IPS DF 4.7 (cell line): ENCODE measurements at regions not wholly inside any gene's neighbourhood (a gene's known extent, or its start where the extent isn't known, plus 50 kb on each side); places are given as distances from the start of the nearest gene placed in this dataset.

ENCODE experiments used
- DNase-seq: peaks from one replicate; pipeline ENCODE4 v3.0.0-alpha.2; 2013; ENCODE audit warnings: low spot score; ENCODE audit errors: extremely low read depth

DNA sequence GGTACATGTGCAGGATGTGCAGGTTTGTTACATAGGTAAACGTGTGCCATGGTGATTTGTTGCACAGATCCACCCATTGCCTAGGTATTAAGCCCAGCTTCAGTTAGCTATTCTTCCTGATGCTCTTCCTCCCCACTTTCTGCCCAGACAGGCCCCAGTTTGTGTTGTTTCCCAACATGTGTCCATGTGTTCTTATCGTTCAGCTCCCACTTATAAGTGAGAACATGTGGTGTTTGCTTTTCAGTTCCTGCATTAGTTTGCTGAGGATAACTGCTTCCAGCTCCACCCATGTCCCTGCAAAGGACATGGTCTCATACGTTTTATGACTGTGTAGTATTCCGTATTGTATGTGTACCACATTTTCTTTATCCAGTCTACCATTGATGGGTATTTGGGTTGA is 251.7 kb upstream of the NOVA1 start:
- no peak for DNase-seq

DNA sequence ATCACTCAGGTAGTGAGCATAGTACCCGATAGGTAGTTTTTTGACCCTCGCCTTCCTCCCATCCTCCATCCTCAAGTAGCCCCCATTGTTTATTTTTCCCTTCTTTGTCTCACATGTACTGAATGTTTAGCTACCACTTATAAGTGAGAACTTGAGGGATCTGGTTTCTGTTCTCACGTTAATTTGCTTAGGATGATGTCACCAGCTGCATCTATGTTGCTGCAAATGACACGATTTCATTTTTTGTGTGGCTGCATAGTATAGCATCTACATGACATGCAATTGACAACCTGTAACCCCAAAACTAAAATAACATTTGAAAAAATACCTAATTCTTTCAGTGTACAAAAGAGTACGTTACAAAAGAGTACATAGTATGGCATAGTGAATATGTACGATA is 254.0 kb upstream of the NOVA1 start:
- DNase-seq, result no peak

DNA sequence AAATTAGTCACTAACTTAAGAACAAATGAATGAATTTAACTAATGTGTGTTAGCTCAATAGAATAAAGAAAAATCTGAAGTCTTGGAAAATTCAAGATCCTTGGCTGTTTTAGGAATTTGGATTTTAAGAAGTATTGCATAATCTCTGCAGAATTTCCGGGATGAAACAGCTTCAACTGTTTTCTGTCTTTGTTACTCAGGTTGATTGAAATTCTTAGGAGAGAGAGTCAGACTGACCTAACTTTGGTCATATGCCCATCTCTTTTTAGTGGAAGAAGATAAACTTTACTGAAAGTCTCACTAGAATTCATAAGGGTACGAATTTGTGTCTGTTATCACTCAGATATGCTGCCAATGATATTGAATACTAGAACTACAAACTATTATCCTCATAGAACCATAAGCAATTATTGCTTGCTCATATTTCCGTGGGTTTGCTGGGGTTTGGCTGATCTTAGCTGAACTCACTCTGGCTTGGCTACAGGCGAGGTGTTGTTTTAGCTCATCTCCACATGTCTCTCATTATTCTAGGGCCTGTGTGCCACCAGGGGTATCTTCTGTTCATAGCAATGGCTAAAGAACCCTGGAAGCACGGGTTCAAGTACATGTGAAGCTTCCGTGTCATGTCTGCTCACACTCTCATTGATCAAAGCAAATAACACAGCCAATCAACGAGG is 257.4 kb upstream of the NOVA1 start:
- DNase-seq, result no peak

DNA sequence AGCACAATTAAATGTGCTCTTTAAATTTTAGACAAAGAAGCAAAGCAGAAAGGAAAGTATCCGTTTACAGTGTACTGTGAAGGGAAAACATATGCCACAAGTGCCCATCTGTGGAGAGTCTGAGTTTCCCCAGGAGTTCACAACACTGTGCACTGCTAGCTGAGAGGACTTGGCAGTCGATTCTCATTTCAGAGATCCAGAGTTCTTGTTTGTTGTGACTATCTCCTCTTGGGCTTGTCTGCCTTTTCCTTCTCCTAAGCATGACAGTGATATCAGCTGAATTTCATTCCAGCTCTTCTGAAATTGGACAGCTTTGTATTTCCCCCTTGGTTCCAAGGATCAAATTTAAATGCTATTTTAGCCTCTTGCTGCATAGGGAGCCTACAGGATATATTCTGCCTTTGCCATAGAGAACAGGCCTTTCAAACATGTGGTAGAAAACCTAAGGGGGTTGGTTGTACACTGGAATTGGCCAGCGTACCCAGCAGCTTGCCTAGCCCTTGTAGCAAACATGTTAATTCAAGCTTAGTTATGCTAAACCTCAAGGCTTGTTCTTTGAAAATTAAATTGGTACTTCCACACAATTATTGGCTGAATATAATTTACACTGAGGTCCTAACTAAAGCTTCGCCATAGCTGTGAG is 259.2 kb upstream of the NOVA1 start:
- DNase-seq, result no peak

DNA sequence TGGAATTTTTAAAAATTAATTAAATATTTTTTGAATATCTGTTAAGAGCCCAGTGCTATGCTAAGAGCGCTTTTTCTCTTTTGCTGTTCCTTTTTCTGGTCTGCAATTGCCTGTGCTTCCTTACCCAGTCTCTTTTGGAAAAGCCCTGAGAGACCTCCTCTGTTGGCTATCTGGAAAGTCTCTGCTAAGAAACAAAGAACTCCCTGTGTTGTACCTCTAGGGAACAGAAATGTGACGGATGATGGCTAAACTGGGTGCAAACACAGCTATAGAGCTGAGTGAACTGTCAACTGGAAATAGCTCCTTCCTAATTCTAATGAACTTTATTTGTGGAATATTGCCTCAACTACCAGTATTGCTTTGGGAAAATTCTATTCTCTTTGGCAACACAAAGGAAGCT is 261.6 kb upstream of the NOVA1 start:
- no peak for DNase-seq

DNA sequence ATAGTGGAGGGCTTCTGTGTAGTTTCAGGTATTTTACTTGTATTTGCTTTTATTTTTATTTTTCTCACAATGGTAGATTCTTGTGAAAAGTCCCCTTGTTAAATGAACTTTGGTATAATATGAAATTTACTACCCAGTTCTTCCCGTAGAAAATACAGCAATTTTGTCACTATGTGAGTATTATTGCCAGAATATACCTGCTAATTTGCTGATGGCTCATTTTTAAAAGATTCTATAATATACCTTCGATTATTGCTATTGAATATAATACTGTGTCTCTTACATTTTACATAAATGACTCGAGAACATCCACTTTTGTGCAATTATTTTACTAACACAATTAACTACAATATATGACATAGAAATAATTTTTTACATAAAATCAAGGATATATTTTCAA is 262.3 kb upstream of the NOVA1 start:
- DNase-seq, result no peak

DNA sequence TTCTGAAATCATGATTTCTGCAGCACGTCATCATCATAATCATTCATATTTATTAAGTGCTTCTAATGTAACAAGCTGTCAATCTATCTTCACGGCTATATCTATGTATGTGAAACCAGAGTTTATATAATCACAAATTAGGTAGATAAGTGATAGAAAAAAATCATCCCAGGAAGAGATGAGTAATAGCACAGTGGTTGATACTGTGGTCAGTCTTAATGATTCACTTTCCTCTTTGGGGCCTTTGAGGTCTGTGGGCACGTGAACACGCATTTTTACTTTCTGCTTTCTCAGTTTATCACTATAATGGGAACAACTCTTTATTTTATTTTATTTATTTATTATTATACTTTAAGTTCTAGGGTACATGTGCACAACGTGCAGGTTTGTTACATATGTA is 265.9 kb upstream of the NOVA1 start:
- DNase-seq, result no peak

DNA sequence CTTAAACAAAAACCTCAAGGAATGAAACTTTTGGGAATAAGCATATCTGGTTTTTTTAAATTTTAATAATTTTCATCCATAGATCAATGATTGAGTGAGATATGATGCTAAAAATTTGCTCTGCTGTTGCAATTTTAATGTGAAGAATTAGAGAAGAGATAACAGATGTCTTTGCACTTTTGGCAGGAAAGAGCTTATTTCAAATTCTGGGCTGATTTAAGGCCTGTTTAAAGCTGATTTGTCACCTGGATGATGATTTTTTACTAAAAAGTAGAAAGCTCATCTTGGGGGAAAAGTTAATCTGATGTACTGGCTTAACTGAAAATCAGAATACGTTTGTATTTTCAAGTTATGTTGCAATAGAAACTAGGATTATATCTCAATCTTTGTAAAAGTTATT is 268.9 kb upstream of the NOVA1 start:
- no peak for DNase-seq

DNA sequence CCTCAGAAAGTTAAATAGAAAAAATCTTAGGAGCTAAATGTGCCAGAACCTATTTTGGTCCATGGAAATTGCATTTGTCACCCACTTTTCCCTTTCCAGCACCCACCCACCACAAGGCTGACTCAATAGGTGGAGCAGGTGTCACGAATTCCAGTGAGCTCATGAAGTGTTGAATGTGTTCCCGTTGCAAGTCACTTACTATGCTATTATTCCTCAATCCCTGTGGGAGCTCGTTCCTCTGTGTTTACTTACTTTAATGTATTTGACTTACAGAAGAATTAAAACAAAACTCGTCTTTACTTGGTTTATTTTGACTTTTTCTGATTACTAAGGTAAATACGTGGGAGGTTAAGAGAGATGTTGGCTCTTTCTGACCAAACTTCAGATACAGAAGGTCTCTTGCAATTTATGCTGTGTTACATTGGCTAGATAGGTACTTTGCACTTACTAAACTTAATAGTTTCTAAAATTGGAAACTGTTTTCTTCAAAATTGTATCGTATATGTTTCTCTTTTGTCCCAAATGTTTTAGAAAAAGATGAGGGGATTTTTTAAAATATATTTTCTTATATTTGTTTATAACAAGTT is 269.4 kb upstream of the NOVA1 start:
- no peak for DNase-seq

DNA sequence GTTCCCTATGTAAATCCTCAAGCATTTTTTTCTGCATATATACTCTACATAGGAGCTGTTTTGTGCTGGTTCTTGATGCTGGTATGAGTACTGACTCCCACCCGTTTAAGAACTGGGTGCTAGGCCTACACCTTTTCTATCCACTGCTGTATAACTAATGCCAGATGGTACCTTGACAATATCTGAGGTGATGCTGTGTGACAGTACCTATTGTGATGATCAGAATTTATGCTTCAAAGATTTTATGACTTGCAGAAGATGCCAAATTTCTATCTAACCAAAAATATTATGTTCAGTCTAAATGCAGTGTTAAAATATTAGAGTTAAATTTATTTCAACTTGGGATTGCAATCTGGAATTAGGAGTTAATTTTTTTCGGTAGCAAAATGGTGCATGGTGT is 272.3 kb upstream of the NOVA1 start:
- DNase-seq, result no peak

DNA sequence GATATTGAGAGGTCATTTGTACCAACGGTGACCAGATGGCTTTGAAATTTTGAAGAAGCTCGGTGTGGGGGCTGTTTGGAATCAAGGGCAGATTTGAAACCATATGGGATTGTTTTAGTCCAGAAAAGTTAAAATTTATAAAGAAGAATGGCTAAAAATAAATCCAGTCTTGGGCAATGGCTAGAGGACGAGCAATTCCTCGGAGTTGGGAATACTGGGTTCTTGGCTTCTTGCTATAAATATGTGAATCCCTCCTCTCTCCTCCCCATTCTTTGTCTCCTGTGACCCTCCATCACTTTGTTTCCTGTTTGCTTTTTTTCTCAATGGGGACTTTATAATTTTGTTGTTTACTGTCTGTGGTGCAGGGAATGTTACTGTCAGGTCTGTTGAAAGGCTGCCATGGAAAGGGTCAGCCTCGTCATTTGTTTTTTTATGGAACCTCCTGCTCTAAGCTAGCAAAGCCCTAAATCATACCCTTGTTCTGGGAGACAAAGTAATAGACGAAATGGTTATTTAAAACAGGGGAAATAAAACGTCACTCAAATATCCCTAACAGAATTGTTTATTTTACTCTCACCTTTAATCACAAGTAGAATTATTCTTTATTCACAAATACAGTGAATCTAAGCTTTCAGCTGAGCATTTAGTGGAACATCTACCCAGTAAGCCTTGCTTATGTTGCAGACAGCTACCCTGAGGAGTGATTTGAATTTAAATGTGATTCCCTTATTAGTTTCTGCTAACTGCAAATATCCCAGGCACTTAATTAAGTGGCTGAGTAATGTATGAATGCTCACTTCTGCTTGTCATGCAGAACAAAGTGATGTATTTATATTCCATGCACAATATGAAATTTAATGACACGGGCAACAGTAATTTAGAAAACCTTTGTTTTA is 273.1 kb upstream of the NOVA1 start:
- no peak for DNase-seq

DNA sequence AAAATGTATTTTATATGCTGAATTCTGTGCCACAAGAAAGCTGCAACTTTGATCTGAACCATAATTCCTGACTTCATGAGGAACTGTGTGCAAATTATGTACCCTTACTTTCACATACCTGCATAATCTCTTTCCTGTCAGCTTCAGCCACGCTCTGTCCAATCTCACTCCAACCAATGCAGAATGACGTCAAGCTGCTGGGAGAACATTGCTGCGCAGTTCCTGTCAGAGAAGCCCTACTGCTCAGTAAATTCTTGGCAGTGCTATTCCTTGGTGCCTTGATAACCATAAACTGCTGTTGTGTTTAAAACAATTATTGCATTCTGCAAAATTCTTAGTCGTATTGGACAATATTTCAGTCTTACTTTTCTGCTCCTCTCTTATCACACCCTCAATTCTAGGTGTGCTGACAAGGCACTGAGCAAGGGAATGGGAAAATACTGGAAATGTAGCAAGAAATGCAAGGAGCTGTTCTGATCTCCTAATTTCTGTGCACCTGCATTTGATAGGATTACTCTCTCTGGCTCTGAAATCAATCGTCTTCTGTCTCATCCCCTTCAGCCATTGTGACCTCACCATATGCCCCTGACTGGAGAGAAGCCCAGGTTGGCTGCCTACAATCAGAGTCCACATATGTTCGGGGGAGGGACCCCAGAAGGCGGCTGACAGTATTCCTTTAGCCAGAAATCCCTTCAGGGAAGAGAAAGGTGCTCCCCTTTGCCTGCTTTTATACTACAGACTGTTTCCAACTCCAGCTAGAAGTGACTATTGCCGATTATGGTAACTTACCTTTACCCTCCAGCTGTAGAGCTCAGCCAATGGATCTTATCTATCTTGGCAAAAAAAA is 274.9 kb upstream of the NOVA1 start:
- no peak for DNase-seq

DNA sequence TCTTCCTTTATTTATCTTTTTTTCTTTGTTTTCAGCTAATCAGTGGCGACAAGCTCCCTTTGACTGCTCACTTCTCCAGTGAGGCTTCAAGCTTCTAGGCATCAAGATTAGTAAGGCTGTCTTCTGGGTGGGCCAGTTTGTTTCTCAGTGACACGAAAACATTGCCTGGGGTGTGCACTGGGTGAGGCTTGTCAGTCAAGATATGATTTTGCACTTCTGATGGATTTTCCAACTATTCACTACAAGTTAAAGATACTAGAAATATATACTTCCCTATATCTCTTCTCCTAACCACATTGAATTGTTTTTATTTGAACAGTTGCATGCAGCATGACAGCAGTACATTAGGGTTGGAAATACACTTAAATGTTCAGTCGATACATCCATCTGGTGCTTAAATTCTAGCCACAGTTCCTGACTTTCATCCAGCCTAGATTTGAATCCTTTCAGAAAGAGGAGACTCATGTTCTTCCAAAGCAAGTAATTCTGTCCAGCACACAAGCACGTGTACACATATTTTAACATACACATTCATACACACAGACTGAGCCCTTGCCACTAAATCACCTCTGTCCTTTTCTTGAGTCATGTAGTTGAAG is 275.6 kb upstream of the NOVA1 start:
- DNase-seq, result no peak

DNA sequence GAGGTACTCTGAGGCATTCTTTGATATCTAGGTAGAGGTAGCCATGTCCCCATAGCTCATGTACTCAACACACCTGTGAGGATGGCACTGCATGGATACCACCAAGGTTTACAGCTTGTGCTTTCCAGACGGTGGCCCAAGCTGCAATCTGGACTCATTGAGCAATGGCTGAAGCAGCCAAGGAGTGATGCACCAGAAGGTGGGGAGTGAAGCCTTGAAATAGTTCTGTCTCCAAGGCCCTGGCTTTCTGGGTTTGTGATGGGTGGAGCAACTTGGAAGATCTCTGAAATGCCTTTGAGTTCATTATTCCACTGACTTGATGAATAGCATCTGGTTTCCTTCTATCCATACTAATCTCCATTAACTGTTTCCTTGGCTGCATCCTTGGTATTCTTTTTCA is 290.0 kb upstream of the NOVA1 start:
- no peak for DNase-seq

DNA sequence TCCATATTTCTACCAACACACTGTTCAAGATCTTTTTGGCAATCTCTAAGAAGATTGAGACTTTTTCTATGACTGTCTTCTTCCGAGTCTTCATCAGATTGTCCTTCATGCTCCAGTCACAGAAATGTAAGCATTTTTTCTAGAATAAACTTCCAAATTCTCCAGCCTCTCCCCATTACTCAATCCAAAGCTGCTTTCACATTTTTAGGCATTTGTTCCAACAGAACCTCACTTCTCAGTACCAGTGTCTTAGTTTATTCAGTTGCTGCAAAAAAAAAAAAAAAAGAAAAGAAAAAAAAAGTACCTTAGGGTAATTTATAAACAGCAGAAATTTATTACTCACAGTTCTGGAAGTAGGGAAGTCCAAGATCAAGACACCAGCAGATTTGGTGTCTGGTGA is 290.8 kb upstream of the NOVA1 start:
- DNase-seq, result no peak

DNA sequence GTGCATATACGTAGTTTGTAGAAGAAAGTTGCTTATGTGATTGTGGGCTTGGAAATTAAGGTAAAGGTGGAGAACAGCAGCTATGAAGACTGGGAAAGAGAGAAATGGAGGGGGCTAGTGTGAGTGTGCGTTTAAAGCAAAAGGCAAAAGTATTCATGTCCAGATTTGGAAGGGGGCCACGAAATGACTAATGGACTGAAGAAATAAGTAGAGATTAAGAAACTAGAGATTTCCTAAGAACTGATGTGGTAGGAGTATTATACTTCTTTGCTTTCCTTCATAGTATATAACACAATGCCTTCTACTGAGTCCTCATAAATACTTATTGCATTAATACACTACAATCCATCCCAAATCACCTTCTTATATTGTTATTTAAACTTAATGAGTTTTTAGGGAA is 298.6 kb upstream of the NOVA1 start:
- no peak for DNase-seq

DNA sequence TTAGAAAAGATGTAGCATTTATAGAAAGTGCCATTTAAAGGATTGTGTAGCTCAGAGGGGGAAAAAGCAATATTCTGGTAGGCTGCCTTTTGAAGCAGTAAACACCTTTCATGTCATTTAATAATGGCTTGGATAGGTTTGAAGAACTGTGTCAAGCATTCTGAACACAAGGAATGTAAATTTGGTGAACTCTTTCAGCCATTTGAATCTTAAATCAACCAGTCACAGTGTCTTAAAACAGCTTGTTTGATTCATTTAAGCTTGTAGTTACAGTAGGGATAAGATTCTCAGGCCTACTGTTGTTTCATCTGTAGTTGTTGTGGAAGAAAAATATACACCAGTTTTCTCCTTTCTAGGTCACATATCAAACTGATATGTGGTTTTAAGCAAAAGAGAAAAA is 299.4 kb upstream of the NOVA1 start:
- no peak for DNase-seq

DNA sequence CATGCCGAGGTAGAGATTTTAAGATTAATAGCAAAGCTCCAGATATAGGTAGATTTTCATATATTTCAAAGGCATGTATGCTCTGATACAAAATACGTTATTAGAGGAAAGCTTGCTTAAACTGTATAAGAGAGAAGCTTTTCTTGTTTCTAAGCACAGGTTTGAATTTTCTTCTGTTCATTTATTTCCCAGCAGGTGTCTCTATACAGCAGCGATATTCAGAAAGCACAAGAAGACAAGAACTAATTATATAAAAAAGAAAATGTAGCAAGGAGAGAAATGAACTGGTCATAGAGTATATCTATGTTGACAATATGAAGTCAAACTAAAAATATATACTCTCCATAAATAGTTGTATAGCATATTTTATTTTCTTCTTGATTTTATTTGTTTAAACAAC is 307.4 kb upstream of the NOVA1 start:
- no peak for DNase-seq

DNA sequence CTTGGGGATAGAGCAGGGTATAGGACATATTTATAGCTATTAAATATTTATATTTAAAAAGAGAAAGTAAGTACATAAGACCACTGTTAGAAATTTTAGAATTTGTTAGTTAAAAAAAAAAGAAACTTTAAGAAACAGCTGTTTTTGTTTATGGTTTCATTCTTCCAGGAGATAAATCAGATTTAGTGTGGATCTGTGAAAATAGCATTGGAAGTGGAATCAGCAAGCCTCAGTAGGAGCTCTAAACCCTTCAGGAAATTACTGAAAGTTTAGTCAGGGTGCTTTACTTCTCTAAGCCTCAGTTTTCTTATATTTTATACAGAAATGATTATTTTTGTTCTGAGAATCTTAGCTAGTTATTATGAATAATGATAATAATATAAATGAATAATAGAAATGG is 316.0 kb upstream of the NOVA1 start:
- no peak for DNase-seq

DNA sequence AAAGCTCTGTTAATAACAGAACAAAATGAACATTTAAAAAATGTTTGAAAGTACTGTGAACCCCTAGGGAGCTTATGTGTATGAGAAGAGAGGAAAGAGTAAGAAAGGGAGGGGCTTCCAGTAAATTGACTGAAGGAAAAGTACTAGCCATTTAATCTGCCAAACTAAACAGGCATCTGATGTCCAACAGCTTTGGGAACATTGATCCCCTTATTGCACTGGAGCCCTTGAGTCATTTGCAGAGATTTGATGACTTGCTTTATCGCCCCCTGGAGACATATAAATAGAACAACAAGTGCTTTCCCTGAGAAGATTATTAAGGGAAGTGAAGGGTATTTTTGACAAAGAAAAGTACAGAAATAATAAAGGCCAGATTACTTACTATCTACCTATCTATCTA is 319.3 kb upstream of the NOVA1 start:
- no peak for DNase-seq
